Activated CD4-positive, alpha-beta T cell treated with anti-CD3 and anti-CD28 coated beads, Interleukin-2, amount 10 ng/mL, durations not matched to agents 24 days and 14 days (primary cell): ENCODE measurements at regions not wholly inside any gene's neighbourhood (a gene's known extent, or its start where the extent isn't known, plus 50 kb on each side); places are given as distances from the start of the nearest gene placed in this dataset.

Experiments used
- DNase-seq: peaks from one replicate; pipeline ENCODE4 v3.0.0; 2022
- H3K27ac Mint-ChIP-seq: one replicate; pipeline ENCODE4 v1.8.0; 2022; ENCODE audit warnings: mild to moderate bottlenecking, mixed read lengths
- H3K27me3 Mint-ChIP-seq: one replicate; pipeline ENCODE4 v1.8.0; 2022; ENCODE audit warnings: mixed read lengths
- H3K36me3 Mint-ChIP-seq: one replicate; pipeline ENCODE4 v1.8.0; 2022; ENCODE audit warnings: low read depth, mild to moderate bottlenecking, mixed read lengths
- H3K4me1 Mint-ChIP-seq: one replicate; pipeline ENCODE4 v1.8.0; 2021; ENCODE audit warnings: mixed read lengths
- H3K4me3 Mint-ChIP-seq: one replicate; pipeline ENCODE4 v1.8.0; 2022; ENCODE audit warnings: mild to moderate bottlenecking, moderate library complexity, mixed read lengths
- H3K9me3 Mint-ChIP-seq: one replicate; pipeline ENCODE4 v1.8.0; 2021; ENCODE audit warnings: mixed read lengths
- intact Hi-C: fragments of 100-400 bp; cut with micrococcal nuclease; formaldehyde crosslinking; loops from one replicate; pipeline ENCODE4 v1.15.1; 2023

- intact Hi-C loops, result no loop called here
- H3K27ac Mint-ChIP-seq, result no peak overlapping the region
- H3K27me3 Mint-ChIP-seq, result no peaks in the 10 kb centered on the region
- no peaks in the 10 kb centered on the region for H3K4me1 Mint-ChIP-seq
- H3K36me3 Mint-ChIP-seq, result no peaks in the 10 kb centered on the region
- no peak for DNase-seq
- no peak overlapping the region for H3K4me3 Mint-ChIP-seq
- H3K9me3 Mint-ChIP-seq, result no peaks in the 10 kb centered on the region
Measured at GRCh38 chr5:97363577-97363976, 180.5 kb upstream of the RIOK2 start.

- no peak for DNase-seq
- Mint-ChIP-seq H3K27me3 (no peaks in the 10 kb centered on the region), H3K4me1 (no peaks in the 10 kb centered on the region), H3K9me3 (no peaks in the 10 kb centered on the region), H3K27ac (no peak overlapping the region), H3K36me3 (no peaks in the 10 kb centered on the region), H3K4me3 (no peak overlapping the region)
- intact Hi-C loops, result no loop called here
Measured at GRCh38 chr5:97364731-97365130, 181.7 kb upstream of the RIOK2 start.

- Mint-ChIP-seq H3K9me3 (no peaks in the 10 kb centered on the region), H3K4me1 (no peaks in the 10 kb centered on the region), H3K4me3 (no peak overlapping the region), H3K36me3 (no peaks in the 10 kb centered on the region), H3K27ac (no peak overlapping the region), H3K27me3 (no peaks in the 10 kb centered on the region)
- intact Hi-C loops, result no loop called here
- no peak for DNase-seq
Measured at GRCh38 chr5:97365163-97365845, 182.3 kb upstream of the RIOK2 start.

GRCh38 chr5:97365918-97366317 is 182.9 kb upstream of the RIOK2 start:
- intact Hi-C loops, result no loop called here
- H3K4me1 Mint-ChIP-seq, result no peaks in the 10 kb centered on the region
- H3K27ac Mint-ChIP-seq, result no peak overlapping the region
- H3K36me3 Mint-ChIP-seq, result no peaks in the 10 kb centered on the region
- H3K9me3 Mint-ChIP-seq, result peaks cover under 1% of the 10 kb centered on the region
- H3K27me3 Mint-ChIP-seq, result no peaks in the 10 kb centered on the region
- H3K4me3 Mint-ChIP-seq, result no peak overlapping the region
- no peak for DNase-seq

- Mint-ChIP-seq H3K27me3 (no peaks in the 10 kb centered on the region), H3K27ac (no peak overlapping the region), H3K4me3 (no peak overlapping the region), H3K4me1 (no peaks in the 10 kb centered on the region), H3K9me3 (peaks cover 3% of the 10 kb centered on the region), H3K36me3 (no peaks in the 10 kb centered on the region)
- no peak for DNase-seq
- intact Hi-C loops, result no loop called here
Measured at GRCh38 chr5:97375959-97376358, 192.9 kb upstream of the RIOK2 start.

- Mint-ChIP-seq H3K27me3 (no peaks in the 10 kb centered on the region), H3K4me1 (no peaks in the 10 kb centered on the region), H3K27ac (no peak overlapping the region), H3K4me3 (no peak overlapping the region), H3K36me3 (no peaks in the 10 kb centered on the region), H3K9me3 (no peaks in the 10 kb centered on the region)
- intact Hi-C loops, result no loop called here
- DNase-seq, result no peak
Measured at GRCh38 chr5:97377582-97377981, 194.5 kb upstream of the RIOK2 start.

- no peaks in the 10 kb centered on the region for H3K27me3 Mint-ChIP-seq
- intact Hi-C loops, result no loop called here
- H3K4me1 Mint-ChIP-seq, result no peaks in the 10 kb centered on the region
- no peaks in the 10 kb centered on the region for H3K9me3 Mint-ChIP-seq
- no peaks in the 10 kb centered on the region for H3K36me3 Mint-ChIP-seq
- no peak overlapping the region for H3K4me3 Mint-ChIP-seq
- DNase-seq, result no peak
- no peak overlapping the region for H3K27ac Mint-ChIP-seq
Measured at GRCh38 chr5:97383996-97384395, 200.9 kb upstream of the RIOK2 start.

- intact Hi-C loops, result no loop called here
- Mint-ChIP-seq H3K36me3 (no peaks in the 10 kb centered on the region), H3K9me3 (no peaks in the 10 kb centered on the region), H3K27ac (no peak overlapping the region), H3K4me3 (no peak overlapping the region), H3K27me3 (no peaks in the 10 kb centered on the region), H3K4me1 (no peaks in the 10 kb centered on the region)
- no peak for DNase-seq
Measured at GRCh38 chr5:97388794-97389193, 205.7 kb upstream of the RIOK2 start.

DNA sequence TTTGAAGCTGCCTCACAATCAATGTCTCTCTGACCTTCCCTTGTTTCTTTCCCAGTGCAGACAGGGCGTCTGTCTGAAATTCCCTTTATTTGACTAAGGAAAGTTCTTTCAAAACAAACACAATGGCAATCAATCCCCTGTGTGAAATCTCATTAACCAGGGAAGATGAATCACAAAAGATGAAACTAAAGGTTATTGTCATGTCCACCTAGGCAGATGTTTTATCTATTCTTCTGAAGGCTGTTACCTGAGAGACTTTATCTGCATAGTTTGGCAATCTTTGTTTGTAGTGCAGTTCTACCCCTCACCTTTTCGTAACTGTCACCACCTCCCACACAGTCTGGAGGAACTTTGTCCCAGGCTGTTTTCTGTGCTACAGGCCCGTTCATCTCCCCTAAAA is 217.5 kb upstream of the RIOK2 start:
- H3K4me3 Mint-ChIP-seq, result no peak overlapping the region
- H3K27ac Mint-ChIP-seq, result no peak overlapping the region
- no peaks in the 10 kb centered on the region for H3K4me1 Mint-ChIP-seq
- no peaks in the 10 kb centered on the region for H3K27me3 Mint-ChIP-seq
- intact Hi-C loops, result no loop called here
- no peaks in the 10 kb centered on the region for H3K9me3 Mint-ChIP-seq
- no peak for DNase-seq
- H3K36me3 Mint-ChIP-seq, result no peaks in the 10 kb centered on the region

DNA sequence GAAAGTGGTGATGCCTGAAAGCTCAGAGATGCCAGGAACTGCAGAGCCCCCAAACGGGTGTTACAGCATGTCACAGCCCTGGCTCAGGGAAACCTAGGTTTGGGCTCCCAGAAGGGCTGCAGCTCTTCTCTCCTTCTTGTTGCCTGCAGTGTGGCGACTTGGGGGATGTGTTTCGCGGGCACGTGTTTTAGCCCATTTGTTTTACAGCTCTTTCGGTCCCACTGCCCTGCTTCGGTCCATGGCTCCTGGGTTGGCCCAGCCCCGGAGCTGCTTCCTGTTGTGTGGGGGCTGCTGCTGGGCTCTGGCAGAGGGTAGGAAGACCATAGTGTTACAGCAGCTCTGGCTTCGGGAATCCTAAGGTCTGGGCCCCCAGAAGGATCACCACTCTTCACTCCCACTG is 222.9 kb upstream of the RIOK2 start:
- H3K4me1 Mint-ChIP-seq, result no peaks in the 10 kb centered on the region
- no peaks in the 10 kb centered on the region for H3K9me3 Mint-ChIP-seq
- H3K4me3 Mint-ChIP-seq, result no peak overlapping the region
- no peaks in the 10 kb centered on the region for H3K36me3 Mint-ChIP-seq
- DNase-seq, result no peak
- intact Hi-C loops, result no loop called here
- no peaks in the 10 kb centered on the region for H3K27me3 Mint-ChIP-seq
- no peak overlapping the region for H3K27ac Mint-ChIP-seq

DNA sequence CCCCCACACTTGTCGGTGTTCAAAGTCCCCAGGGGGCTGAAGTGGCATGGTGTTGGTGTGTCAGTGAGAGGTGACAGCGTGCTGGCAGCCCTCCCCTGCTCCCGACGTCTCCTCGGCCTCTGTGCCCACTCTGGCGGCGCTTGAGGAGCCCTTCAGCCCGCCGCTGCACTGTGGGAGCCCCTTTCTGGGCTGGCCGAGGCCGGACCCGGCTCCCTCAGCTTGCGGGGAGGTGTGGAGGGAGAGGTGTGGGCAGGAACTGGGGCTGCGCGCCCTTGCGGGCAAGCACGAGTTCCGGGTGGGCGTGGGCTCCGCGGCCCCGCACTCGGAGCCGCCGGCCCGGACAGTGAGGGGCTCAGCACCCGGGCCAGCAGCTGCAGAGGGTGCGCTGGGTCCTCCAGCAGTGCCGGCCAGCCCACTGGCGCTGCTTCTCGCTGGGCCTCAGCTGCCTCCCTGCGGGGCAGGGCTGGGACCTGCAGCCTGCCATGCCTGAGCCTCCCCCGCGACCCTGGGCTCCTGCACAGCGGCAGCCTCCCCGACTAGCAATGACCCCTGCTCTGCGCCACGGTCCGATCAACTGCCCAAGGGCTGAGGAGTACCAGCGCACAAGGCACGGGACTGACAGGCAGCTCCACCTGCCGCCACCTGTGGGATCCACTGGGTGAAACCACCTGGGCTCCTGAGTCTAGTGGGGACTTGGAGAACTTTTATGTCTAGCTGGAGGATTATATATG is 224.1 kb upstream of the RIOK2 start:
- no peak overlapping the region for H3K27ac Mint-ChIP-seq
- no peaks in the 10 kb centered on the region for H3K27me3 Mint-ChIP-seq
- no peak for DNase-seq
- no peaks in the 10 kb centered on the region for H3K4me1 Mint-ChIP-seq
- no peaks in the 10 kb centered on the region for H3K36me3 Mint-ChIP-seq
- H3K9me3 Mint-ChIP-seq, result no peaks in the 10 kb centered on the region
- H3K4me3 Mint-ChIP-seq, result no peak overlapping the region
- intact Hi-C loops, result no loop called here

DNA sequence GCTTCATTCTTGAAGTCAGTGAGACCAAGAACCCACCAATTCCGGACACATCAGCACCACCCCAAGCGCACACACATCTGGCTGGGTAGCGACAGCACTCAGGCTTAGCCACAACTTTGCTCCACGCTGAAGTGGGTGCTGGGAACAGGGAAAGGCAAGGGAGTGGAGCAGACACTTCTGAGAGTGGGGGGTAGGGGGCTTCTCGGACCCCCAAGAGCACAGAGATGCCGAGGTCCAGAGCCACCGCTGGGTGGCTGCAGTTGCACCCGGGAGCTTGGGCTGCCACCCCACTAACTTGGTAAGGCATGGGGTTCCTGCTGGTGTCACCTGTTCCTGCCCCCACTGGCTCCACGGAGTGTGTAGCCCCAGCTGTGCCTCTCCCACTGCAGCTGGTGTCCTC is 225.3 kb upstream of the RIOK2 start:
- no peaks in the 10 kb centered on the region for H3K4me1 Mint-ChIP-seq
- DNase-seq, result no peak
- H3K27me3 Mint-ChIP-seq, result no peaks in the 10 kb centered on the region
- no peaks in the 10 kb centered on the region for H3K9me3 Mint-ChIP-seq
- intact Hi-C loops, result no loop called here
- no peaks in the 10 kb centered on the region for H3K36me3 Mint-ChIP-seq
- H3K4me3 Mint-ChIP-seq, result no peak overlapping the region
- no peak overlapping the region for H3K27ac Mint-ChIP-seq

DNA sequence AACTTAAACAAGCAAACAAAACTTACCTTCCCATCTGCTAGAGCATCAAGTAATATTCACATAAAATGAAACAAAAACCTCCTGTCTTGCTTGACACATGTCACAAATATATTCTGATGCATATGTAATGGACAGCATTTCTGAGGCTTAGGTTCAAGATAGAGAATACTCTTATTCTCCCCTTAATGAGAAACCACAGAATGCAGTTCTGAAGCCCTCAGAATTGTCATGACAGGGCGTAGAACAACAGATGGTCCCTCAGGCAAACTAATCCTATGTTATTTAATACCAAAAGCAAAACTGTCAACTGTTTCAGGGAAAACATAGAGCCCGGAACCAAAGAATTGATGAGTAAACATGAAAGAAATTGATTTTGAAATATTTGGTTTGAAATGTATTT is 229.9 kb upstream of the RIOK2 start:
- intact Hi-C loops, result no loop called here
- H3K4me1 Mint-ChIP-seq, result no peaks in the 10 kb centered on the region

GRCh38 chr5:97417986-97418385 is 234.9 kb upstream of the RIOK2 start:
- no peaks in the 10 kb centered on the region for H3K27me3 Mint-ChIP-seq
- H3K9me3 Mint-ChIP-seq, result no peaks in the 10 kb centered on the region
- H3K4me3 Mint-ChIP-seq, result no peak overlapping the region
- no peaks in the 10 kb centered on the region for H3K4me1 Mint-ChIP-seq
- H3K27ac Mint-ChIP-seq, result no peak overlapping the region
- no peak for DNase-seq
- intact Hi-C loops, result no loop called here
- no peaks in the 10 kb centered on the region for H3K36me3 Mint-ChIP-seq

More for the DNA sequence above, 229.9 kb upstream of the RIOK2 start:
- no peaks in the 10 kb centered on the region for H3K27me3 Mint-ChIP-seq
- H3K27ac Mint-ChIP-seq, result no peak overlapping the region
- no peak overlapping the region for H3K4me3 Mint-ChIP-seq
- H3K36me3 Mint-ChIP-seq, result no peaks in the 10 kb centered on the region
- no peak for DNase-seq
- H3K9me3 Mint-ChIP-seq, result no peaks in the 10 kb centered on the region

- Mint-ChIP-seq H3K36me3 (no peaks in the 10 kb centered on the region), H3K4me3 (no peak overlapping the region), H3K27ac (no peak overlapping the region), H3K27me3 (no peaks in the 10 kb centered on the region), H3K9me3 (no peaks in the 10 kb centered on the region), H3K4me1 (no peaks in the 10 kb centered on the region)
- no peak for DNase-seq
- intact Hi-C loops, result no loop called here
Measured at GRCh38 chr5:97418462-97418861, 235.4 kb upstream of the RIOK2 start.
